ENCODE measurements at regions not wholly inside any gene's neighbourhood (a gene's known extent, or its start where the extent isn't known, plus 50 kb on each side); places are given as distances from the start of the nearest gene placed in this dataset.
A peak's percentile ranks its signal among the peaks of the same experiment; 100 is the strongest.

- H3K27ac ChIP-seq = peak overlapping the region; percentile 100
- peak overlapping the region; percentile 93 for H3K9ac ChIP-seq
- no peaks in the 10 kb centered on the region for H3K27me3 ChIP-seq (ENCODE audit: insufficient read depth, low read depth)
- H4K20me1 ChIP-seq (ENCODE audit: insufficient read depth) = no peaks in the 10 kb centered on the region
- TF ChIP-seq CTCF (conservative IDR thresholded peaks at IDR 0.05; ENCODE audit: low read depth, low read length) = no peak
- no peaks in the 10 kb centered on the region for H3K79me2 ChIP-seq (ENCODE audit: insufficient read depth, low read depth)
- H3K4me2 ChIP-seq = peak overlapping the region; percentile 86
- H3K36me3 ChIP-seq (ENCODE audit: insufficient read depth) = no peaks in the 10 kb centered on the region
- peaks cover 23% of the 10 kb centered on the region for H3K4me1 ChIP-seq (ENCODE audit: low read depth, poor library complexity, severe bottlenecking)
- H3K4me3 ChIP-seq (IDR thresholded peaks at IDR 0.05; ENCODE audit: insufficient read depth, low read depth, low read length) = no peak overlapping the region
- peak overlapping the region; percentile 78; the same call in 1 of the 2 replicates for H2AFZ ChIP-seq (ENCODE audit: low read depth)
These were observed 484.2 kb downstream of the BCOR start for GRCh38 chrX:39613482-39613995.

- no peak for TF ChIP-seq CTCF (conservative IDR thresholded peaks at IDR 0.05; ENCODE audit: low read depth, low read length)
- Histone ChIP-seq H3K9ac (peak overlapping the region; percentile 93; the same call in 1 of the 2 replicates), H3K36me3 (ENCODE audit: insufficient read depth) (no peaks in the 10 kb centered on the region), H3K27ac (peak overlapping the region; percentile 100), H3K4me3 (IDR thresholded peaks at IDR 0.05; ENCODE audit: insufficient read depth, low read depth, low read length) (no peak overlapping the region), H2AFZ (ENCODE audit: low read depth) (peak overlapping the region; percentile 78; the same call in 1 of the 2 replicates), H3K27me3 (ENCODE audit: insufficient read depth, low read depth) (no peaks in the 10 kb centered on the region), H3K79me2 (ENCODE audit: insufficient read depth, low read depth) (no peaks in the 10 kb centered on the region), H4K20me1 (ENCODE audit: insufficient read depth) (no peaks in the 10 kb centered on the region), H3K4me2 (peak overlapping the region; percentile 86), H3K4me1 (ENCODE audit: low read depth, poor library complexity, severe bottlenecking) (peaks cover 23% of the 10 kb centered on the region)
These were observed 483.6 kb downstream of the BCOR start for GRCh38 chrX:39613997-39614679.

GRCh38 chrX:39614680-39614998 is 483.1 kb downstream of the BCOR start:
- H3K27me3 ChIP-seq (ENCODE audit: insufficient read depth, low read depth) = no peaks in the 10 kb centered on the region
- H3K27ac ChIP-seq = peak overlapping the region; percentile 100
- H3K4me3 ChIP-seq (IDR thresholded peaks at IDR 0.05; ENCODE audit: insufficient read depth, low read depth, low read length) = no peak overlapping the region
- H3K79me2 ChIP-seq (ENCODE audit: insufficient read depth, low read depth) = no peaks in the 10 kb centered on the region
- H3K36me3 ChIP-seq (ENCODE audit: insufficient read depth) = no peaks in the 10 kb centered on the region
- peaks cover 23% of the 10 kb centered on the region for H3K4me1 ChIP-seq (ENCODE audit: low read depth, poor library complexity, severe bottlenecking)
- H4K20me1 ChIP-seq (ENCODE audit: insufficient read depth) = no peaks in the 10 kb centered on the region
- H3K9ac ChIP-seq = peak overlapping the region; percentile 93
- H3K4me2 ChIP-seq = peak overlapping the region; percentile 86
- H2AFZ ChIP-seq (ENCODE audit: low read depth) = peak overlapping the region; percentile 60
- TF ChIP-seq CTCF (conservative IDR thresholded peaks at IDR 0.05; ENCODE audit: low read depth, low read length) = no peak

- no peak for TF ChIP-seq CTCF (conservative IDR thresholded peaks at IDR 0.05; ENCODE audit: low read depth, low read length)
- H3K79me2 ChIP-seq (ENCODE audit: insufficient read depth, low read depth) = no peaks in the 10 kb centered on the region
- no peak overlapping the region for H3K27ac ChIP-seq
- H3K4me3 ChIP-seq (IDR thresholded peaks at IDR 0.05; ENCODE audit: insufficient read depth, low read depth, low read length) = no peak overlapping the region
- H3K36me3 ChIP-seq (ENCODE audit: insufficient read depth) = no peaks in the 10 kb centered on the region
- no peaks in the 10 kb centered on the region for H3K27me3 ChIP-seq (ENCODE audit: insufficient read depth, low read depth)
- no peaks in the 10 kb centered on the region for H4K20me1 ChIP-seq (ENCODE audit: insufficient read depth)
- no peak overlapping the region for H3K9ac ChIP-seq
- no peak overlapping the region for H2AFZ ChIP-seq (ENCODE audit: low read depth)
- peaks cover 23% of the 10 kb centered on the region for H3K4me1 ChIP-seq (ENCODE audit: low read depth, poor library complexity, severe bottlenecking)
- H3K4me2 ChIP-seq = no peak overlapping the region
These were observed 481.5 kb downstream of the BCOR start for GRCh38 chrX:39616098-39616729.
